Thyroid gland (tissue), 4 donors: ENCODE measurements at regions not wholly inside any gene's neighbourhood (a gene's known extent, or its start where the extent isn't known, plus 50 kb on each side); places are given as distances from the start of the nearest gene placed in this dataset.

Experiments
- DNase-seq, 2 donors: peaks; one replicate each; pipeline ENCODE4 v3.0.0-alpha.2; 2019
- H3K27ac ChIP-seq, 3 donors: fragments of 200-600 bp; sonication (generic); 1 replicate in 2 of 3; 2 replicates in 1 of 3; pipeline ENCODE4 v1.5.1; 2016 to 2019; ENCODE audit warnings: mild to moderate bottlenecking in 1 of 3, moderate library complexity in 1 of 3
- H3K27me3 ChIP-seq: fragments of 200-600 bp; sonication (generic); one replicate; pipeline ENCODE4 v1.5.1; 2019
- H3K36me3 ChIP-seq, 2 donors: fragments of 200-600 bp; sonication (generic); one replicate each; pipeline ENCODE4 v1.5.1; 2016 to 2019
- H3K4me1 ChIP-seq, 2 donors: fragments of 200-600 bp; sonication (generic); one replicate each; pipeline ENCODE4 v1.5.1; 2017 to 2019
- H3K4me3 ChIP-seq, 3 donors: fragments of 200-600 bp; sonication (generic); replicated peaks in 1 of 3; 1 replicate in 2 of 3; 2 replicates in 1 of 3; pipeline ENCODE4 v1.5.1; 2016; ENCODE audit warnings: mild to moderate bottlenecking in 1 of 3
- H3K9me3 ChIP-seq: fragments of 200-600 bp; sonication (generic); one replicate; pipeline ENCODE4 v1.5.1; 2017
- CTCF ChIP-seq, 6 experiments: fragments of 200-600 bp in 3 of 6; fragments of 450-650 bp in 3 of 6; sonication (generic) in 3 of 6; IDR thresholded peaks; one replicate each; pipeline ENCODE4 v1.5.1; 2016 to 2019; ENCODE audit warnings: antibody characterized with exemption in 6 of 6, mild to moderate bottlenecking in 2 of 6, inconsistent platforms in 1 of 6, moderate library complexity in 1 of 6
- POLR2A ChIP-seq, 2 donors: fragments of 450-650 bp; IDR thresholded peaks; one replicate each; pipeline ENCODE4 v1.6.1; 2017; ENCODE audit warnings: antibody characterized with exemption in 2 of 2, mild to moderate bottlenecking in 2 of 2, moderate library complexity in 1 of 2
- WGBS, 2 donors: methylation state at CpG; one replicate each; pipeline ENCODE4 v1.1.5; 2017; 5-methylcytosine and 5-hydroxymethylcytosine counted together
- intact Hi-C: fragments of 100-400 bp; cut with DNase I; formaldehyde crosslinking; loops from one replicate; pipeline ENCODE4 v1.15.1; 2023

- Histone ChIP-seq H3K4me1 (no peaks in the 10 kb centered on the region), H3K36me3 (no peaks in the 10 kb centered on the region), H3K27me3 (no peaks in the 10 kb centered on the region), H3K27ac (no peak overlapping the region), H3K9me3 (no peaks in the 10 kb centered on the region), H3K4me3 (no peak overlapping the region)
- 60 to 69% methylated on average over 14 of the region's 14 CpGs for WGBS, 2 donors
- intact Hi-C loops, result no loop called here
- TF ChIP-seq POLR2A (IDR thresholded peaks at IDR 0.05) (no peak), CTCF (IDR thresholded peaks at IDR 0.05) (no peak)
- no peak for DNase-seq
Measured at GRCh38 chr4:140267576-140267975, 105.9 kb upstream of the SCOC start.

- no peak for TF ChIP-seq POLR2A (IDR thresholded peaks at IDR 0.05)
- TF ChIP-seq CTCF (IDR thresholded peaks at IDR 0.05), result no peak
- no peak for DNase-seq
- H3K4me3 ChIP-seq, result no peak overlapping the region
- H3K27ac ChIP-seq, result no peak overlapping the region
- H3K36me3 ChIP-seq, result no peaks in the 10 kb centered on the region
- H3K27me3 ChIP-seq, result no peaks in the 10 kb centered on the region
- no peaks in the 10 kb centered on the region for H3K9me3 ChIP-seq
- no peaks in the 10 kb centered on the region for H3K4me1 ChIP-seq
- WGBS, 2 donors, result 89 to 96% methylated on average over 10 of the region's 10 CpGs
- intact Hi-C loops, result no loop called here
Measured at GRCh38 chr4:140266958-140267568, 106.4 kb upstream of the SCOC start.

GRCh38 chr4:140260227-140260626 lies 106.2 kb upstream of the MAML3 start:
- TF ChIP-seq CTCF (IDR thresholded peaks at IDR 0.05) (no peak), POLR2A (IDR thresholded peaks at IDR 0.05) (no peak)
- intact Hi-C loops, result no loop called here
- no peak overlapping the region for H3K4me3 ChIP-seq
- 77 to 93% methylated on average over 5 of the region's 5 CpGs for WGBS, 2 donors
- H3K27ac ChIP-seq, result no peak overlapping the region
- no peaks in the 10 kb centered on the region for H3K9me3 ChIP-seq
- H3K4me1 ChIP-seq, result peaks cover 0 to 11% of the 10 kb centered on the region in 2 donors
- DNase-seq, result no peak
- H3K27me3 ChIP-seq, result no peaks in the 10 kb centered on the region
- no peaks in the 10 kb centered on the region for H3K36me3 ChIP-seq

DNA sequence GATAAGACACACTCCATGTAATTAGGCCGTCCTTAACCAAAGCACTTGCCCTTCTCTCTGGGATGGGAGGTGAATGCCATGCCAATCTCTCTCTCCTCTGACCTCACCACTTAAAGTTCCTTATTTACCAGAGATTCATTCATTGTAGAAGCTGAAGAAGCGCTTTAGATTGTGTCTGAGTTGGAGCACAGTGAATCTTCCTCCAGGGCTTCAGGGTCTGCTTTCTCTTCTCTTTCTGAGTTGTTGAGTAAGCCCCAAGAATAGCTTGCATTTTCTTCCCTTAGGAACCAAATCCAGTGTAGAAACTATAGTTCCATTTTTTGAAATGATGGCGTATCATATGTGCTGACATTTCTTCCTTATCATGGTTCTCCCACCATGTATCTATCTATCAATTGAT lies 104.5 kb upstream of the MAML3 start:
- H3K27ac ChIP-seq, result no peak overlapping the region
- 92 to 99% methylated on average over 3 of the region's 3 CpGs for WGBS, 2 donors
- TF ChIP-seq POLR2A (IDR thresholded peaks at IDR 0.05) (no peak), CTCF (IDR thresholded peaks at IDR 0.05) (no peak)
- H3K36me3 ChIP-seq, result no peaks in the 10 kb centered on the region
- H3K4me1 ChIP-seq, result peaks cover 0 to 11% of the 10 kb centered on the region in 2 donors
- no peak for DNase-seq
- H3K4me3 ChIP-seq, result no peak overlapping the region
- intact Hi-C loops, result no loop called here
- H3K9me3 ChIP-seq, result no peaks in the 10 kb centered on the region
- no peaks in the 10 kb centered on the region for H3K27me3 ChIP-seq

DNA sequence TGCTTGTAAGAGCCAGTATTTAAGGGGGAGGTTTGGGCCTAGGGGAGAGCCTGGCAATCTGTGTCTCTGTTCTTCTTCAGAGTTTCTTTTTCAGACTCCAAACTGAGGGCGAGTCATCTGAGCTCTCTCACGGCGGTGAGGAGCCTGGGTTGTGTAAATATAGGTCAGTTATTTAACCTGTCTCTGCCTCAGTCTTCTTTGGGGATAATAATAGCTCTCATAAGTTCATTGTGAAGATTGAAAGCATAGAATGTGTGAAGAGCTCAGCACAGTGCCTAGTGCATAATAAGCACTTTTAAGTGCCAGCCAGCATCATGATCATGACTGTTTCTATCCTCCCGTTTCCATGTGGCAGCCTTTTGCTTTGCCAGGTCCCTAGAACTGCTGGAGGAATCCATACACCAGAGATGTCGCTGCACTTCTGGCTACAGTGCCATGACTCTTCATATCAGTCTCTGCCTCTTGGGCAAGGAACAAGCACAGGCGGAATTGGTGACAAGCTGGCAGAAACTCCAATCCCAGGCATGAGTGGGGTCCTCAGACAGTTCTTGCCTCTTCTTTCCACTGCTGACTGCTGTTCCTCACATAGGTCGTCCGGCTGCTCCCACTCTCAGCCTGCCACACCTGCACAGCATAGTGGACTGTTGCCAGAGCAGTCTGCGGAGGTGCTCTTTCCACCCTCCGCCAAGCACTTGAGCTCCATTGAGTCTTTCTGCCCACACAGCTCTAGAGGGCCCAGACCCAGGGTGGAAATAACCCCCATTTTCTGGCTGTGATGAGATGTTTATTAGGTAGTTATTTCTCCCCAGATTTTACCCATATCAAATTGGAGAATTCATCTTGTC lies 103.7 kb upstream of the MAML3 start:
- 42 to 52% methylated on average over 10 of the region's 10 CpGs for WGBS, 2 donors

More for the DNA sequence above, 103.7 kb upstream of the MAML3 start:
- no peak overlapping the region for H3K4me3 ChIP-seq
- H3K9me3 ChIP-seq, result no peaks in the 10 kb centered on the region
- intact Hi-C loops, result no loop called here
- H3K27ac ChIP-seq, result no peak overlapping the region
- TF ChIP-seq POLR2A (IDR thresholded peaks at IDR 0.05) (no peak), CTCF (IDR thresholded peaks at IDR 0.05) (no peak)
- peak; percentile 74 to 83 for DNase-seq
- H3K27me3 ChIP-seq, result no peaks in the 10 kb centered on the region
- H3K36me3 ChIP-seq, result no peaks in the 10 kb centered on the region
- H3K4me1 ChIP-seq, result peaks cover 0 to 12% of the 10 kb centered on the region in 2 donors
